CD4-positive, alpha-beta T cell treated with Interleukin-4 for 4 hours (primary cell): ENCODE measurements at regions not wholly inside any gene's neighbourhood (a gene's known extent, or its start where the extent isn't known, plus 50 kb on each side); places are given as distances from the start of the nearest gene placed in this dataset.

ENCODE experiments used
- DNase-seq: peaks from one replicate; pipeline ENCODE4 v3.0.0-alpha.2; 2020

DNA sequence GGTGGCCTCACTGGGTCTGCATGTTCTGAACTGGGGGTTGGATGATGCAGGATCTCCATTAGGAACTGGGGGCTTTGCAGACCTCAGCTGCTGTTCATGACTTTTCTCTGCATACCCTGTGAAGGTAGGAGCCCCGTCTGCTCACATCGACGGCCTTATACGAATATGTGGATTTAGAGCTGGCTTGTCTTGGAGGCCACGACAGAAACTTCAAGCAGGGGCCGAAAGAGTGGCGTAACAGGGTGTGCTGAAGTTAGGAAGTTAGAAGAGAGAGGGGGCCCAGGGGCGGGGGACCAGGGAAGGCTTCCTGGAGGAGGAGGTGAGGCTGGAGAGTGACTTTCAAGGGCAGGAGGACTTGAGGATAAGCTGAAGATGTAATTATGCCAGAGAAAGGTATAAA is 144.9 kb downstream of the TSN start:
- no peak for DNase-seq

GRCh38 chr2:121902171-121902591 is 146.7 kb downstream of the TSN start:
- DNase-seq = no peak

- DNase-seq = no peak
Measured at GRCh38 chr2:121902616-121903015, 147.2 kb downstream of the TSN start.

GRCh38 chr2:121903037-121903689 is 147.7 kb downstream of the TSN start:
- DNase-seq = no peak

DNA sequence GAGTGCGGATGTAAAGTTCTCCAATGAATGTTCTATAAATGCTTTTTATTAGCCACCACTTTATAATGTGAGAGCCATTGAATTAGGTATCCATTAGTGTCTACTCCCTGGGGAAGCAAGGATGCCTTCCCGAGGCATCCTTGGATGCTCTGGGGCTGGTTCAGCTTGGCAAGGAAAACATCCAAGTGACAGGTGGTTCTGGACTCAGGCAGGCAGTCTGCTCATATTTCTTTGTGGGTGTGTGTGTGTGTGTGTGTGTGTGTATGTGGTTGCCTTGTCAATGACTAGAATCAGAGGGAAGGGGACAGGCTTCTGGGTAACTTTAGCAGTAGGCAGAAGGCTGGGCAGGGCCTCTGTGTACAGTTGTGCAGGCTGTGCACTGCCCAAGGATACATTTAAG is 149.2 kb downstream of the TSN start:
- DNase-seq = no peak

- no peak for DNase-seq
Measured at GRCh38 chr2:121905201-121905600, 149.8 kb downstream of the TSN start.

GRCh38 chr2:121906170-121906569 is 150.7 kb downstream of the TSN start:
- no peak for DNase-seq

- DNase-seq = no peak
Measured at GRCh38 chr2:121907928-121908327, 152.5 kb downstream of the TSN start.

- DNase-seq = no peak
Measured at GRCh38 chr2:121910139-121910538, 154.7 kb downstream of the TSN start.

DNA sequence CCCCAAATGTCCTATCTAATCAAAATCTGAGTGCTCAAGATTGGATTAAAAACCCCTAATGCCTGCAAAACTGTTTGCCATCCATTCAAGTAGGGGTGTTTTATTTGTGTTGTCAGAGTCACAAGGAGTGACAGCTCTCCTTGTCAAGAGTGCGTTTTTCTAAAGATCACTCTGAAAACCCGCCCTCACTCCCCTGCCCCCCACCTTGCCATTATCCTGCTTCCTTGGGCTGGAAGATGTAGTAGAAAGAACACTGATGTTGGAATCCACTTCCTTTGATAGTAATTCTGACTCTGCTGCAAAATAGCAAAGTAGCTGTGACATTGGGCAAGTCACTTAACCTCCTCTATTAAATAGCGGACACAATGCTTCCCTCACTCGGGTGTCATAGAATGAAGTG is 155.6 kb downstream of the TSN start:
- no peak for DNase-seq

DNA sequence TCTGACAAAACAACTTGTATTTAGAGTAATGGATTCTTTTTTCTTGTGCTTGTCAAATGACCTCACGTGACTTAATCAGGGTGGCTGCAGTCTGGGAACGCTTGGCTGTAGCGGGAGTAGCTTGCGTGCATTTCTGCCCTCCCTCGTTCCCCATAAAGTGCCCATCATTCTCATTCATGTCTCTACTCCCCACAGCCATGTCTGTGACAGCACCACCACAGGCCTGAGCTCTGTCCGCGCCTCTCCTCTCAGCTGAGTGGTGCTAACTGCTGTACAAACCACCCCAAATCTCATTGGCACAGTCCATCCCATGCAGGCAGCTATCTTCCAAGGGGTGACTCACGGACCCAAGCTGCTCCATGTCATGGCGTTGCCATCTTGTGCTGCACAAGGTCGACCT is 161.7 kb downstream of the TSN start:
- no peak for DNase-seq

- DNase-seq = no peak
Measured at GRCh38 chr2:121918231-121918630, 162.8 kb downstream of the TSN start.

DNA sequence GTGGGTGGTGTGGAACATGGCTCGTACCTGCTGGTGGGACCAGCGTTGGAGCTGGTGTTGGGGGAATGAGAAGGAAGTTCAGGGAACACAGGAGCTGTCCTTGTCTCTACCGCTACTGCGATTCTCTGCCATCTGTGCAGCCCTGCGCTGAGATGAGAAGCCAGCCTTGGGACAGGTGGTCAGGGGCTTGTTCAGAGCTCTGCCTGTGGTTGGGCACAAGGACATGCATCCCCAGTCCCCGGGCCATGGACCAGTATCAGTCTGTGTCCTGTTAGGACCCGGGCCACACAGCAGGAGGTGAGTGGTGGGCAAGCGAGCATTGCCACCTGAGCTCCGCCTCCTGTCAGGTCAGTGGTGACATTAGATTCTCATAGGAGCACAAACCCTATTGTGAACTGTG is 164.4 kb downstream of the TSN start:
- DNase-seq = no peak

- DNase-seq = no peak
Measured at GRCh38 chr2:121925466-121925865, 170.0 kb downstream of the TSN start.

DNA sequence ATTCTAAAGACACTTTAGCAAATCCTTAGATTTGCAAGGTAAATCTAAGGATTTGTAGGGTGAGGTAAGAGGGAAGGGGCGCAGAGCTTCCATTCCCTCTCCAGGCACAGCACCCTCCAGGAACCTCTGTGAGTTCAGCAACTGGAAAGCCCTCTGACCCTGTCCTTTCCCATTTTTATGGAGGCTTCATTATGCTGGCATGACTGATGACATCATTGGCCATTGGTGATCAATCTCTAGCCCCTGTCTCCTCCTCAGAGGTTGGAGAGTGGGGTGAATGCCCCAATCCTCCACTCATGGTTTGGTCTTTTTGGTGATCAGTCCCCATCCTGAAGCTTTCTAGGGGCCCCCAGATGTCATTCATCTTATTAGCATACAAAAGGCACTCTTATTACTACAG is 187.8 kb downstream of the TSN start:
- DNase-seq = no peak

DNA sequence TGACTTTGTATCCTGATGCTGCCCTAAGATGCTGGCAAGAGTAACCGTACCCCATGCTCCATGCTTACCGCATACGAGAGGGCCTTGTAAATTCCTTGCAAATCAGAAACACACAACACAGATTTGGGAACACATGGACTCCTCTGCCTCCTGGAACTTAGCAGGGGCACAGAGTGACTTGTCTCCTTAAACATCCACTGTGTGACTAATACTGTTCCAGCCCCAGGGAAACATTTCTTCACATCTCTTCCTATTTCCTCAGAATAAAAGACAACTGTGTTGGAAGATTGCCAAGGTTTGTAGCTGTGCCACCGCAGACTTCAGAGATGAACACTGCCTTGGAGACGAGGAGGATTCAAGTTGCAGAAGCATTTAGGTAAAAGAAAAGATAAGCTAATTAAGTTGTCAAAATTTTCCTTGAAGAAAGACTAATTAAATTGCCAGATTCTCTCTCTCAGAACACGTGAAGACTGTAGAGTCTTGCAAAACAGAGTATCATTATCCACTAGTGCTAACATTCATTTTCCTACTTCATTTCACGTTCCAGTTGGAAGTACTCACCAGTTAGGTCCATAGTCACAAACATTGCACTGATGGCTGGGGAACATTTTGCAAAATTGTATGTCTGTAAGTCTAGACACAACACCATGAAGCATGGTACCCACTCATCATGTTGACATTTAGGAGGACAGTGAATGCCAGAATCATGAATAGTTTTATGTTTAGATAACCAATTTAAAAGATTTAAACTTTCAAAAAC is 188.8 kb downstream of the TSN start:
- no peak for DNase-seq

- no peak for DNase-seq
Measured at GRCh38 chr2:121947674-121948073, 192.2 kb downstream of the TSN start.

GRCh38 chr2:121949271-121949670 is 193.8 kb downstream of the TSN start:
- DNase-seq = no peak

- DNase-seq = no peak
Measured at GRCh38 chr2:121955426-121955825, 200.0 kb downstream of the TSN start.

DNA sequence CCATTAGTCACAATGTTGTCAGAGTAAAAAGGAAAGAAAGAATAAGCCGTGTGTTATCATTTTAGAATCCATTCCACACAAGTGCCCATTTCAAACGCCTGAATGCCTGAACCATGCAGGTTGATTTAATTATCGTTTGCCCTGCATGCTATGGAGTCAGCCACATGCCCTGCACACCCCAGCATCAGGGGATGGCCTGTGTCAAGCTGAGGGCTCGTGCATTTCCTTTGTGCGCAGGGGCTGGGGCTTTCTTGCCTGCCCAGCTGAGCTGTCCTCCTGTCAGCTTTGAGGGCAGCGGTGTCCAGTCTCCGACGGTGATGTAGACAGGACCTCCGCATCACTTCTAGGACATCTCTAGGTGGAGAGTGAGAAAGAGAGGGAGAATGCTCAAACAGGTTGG is 200.4 kb downstream of the TSN start:
- DNase-seq = no peak

- DNase-seq = no peak
Measured at GRCh38 chr2:121960251-121960650, 204.8 kb downstream of the TSN start.

- DNase-seq = no peak
Measured at GRCh38 chr2:121961761-121962160, 206.3 kb downstream of the TSN start.

- DNase-seq = no peak
Measured at GRCh38 chr2:121965661-121966060, 210.2 kb downstream of the TSN start.

DNA sequence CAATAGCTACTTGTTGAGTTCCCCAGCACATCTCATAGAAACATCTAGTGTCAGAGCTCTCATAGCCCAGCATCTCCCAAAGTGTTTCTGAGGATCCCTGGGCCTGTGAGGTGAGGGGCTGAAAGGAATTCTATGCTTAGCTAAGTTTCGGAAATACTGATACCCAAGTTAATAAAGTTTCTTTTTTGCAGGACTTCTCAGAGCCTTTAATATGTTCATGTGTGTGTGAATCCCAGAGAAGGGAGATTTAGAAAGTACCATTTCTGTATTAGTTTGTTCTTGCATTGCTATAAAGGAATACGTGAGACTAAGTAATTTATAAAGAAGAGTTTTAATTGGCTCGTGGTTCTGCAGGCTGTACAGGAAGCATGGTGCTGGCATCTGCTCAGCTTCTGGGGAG is 211.2 kb downstream of the TSN start:
- no peak for DNase-seq

GRCh38 chr2:121969166-121969565 is 213.7 kb downstream of the TSN start:
- DNase-seq = no peak
